Skin of body (tissue), 1 donor: ENCODE measurements at regions not wholly inside any gene's neighbourhood (a gene's known extent, or its start where the extent isn't known, plus 50 kb on each side); places are given as distances from the start of the nearest gene placed in this dataset.
"Not testable (repeated sequence)": the region's sequence is repeated elsewhere in the genome, so short reads cannot be mapped to it uniquely, and the experiment has no call there.

Experiments used
- DNase-seq: peaks from one replicate; lab custom pipeline; 2025; lab: John Stamatoyannopoulos, UW

DNA sequence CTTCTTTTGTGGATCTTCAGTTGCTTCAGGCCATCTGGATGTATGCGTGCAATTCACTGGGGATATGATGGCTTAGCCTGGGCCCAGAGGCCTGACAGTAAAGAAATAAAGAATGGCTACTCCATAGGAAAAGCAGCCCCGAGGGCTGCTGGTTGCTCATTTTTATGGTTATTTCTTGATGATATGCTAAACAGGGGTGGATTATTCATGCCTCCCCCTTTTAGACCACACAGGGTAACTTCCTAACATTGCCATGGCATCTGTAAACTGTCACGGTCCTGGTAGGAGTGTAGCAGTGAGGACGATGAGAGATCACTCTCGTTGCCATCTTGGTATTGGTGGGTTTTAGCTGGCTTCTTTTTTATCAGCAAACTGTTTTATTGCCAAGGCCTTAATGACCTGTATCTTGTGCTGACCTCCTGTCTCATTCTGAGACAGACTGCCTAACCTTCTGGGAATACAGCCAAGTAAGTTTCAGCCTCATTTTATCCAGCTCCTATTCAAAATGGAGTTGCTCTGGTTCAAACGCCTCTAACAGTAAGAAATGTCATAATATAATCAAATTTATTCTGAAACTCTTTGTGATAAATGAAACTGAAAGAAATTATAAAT lies 60.5 kb downstream of the DSEL start:
- no peak for DNase-seq

DNA sequence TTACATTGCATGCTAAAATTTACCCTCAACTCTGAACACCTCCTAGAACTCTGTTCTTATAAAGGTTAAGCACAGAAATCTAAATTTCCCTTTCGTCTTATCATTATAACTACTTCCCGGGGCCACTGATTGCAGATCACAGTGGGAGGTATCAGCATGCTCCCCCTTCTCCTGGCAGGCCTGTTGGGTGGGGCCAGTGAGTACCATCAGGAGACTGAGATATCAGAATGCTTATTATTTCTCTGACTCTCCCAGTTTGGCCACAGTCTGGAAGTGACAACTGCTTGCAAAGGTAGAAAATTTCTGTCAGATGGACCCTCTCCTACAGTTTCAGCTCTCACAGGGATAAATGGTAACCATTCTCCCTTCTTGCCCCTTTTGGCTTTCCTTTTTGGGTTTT lies 62.6 kb downstream of the DSEL start:
- DNase-seq: no peak

DNA sequence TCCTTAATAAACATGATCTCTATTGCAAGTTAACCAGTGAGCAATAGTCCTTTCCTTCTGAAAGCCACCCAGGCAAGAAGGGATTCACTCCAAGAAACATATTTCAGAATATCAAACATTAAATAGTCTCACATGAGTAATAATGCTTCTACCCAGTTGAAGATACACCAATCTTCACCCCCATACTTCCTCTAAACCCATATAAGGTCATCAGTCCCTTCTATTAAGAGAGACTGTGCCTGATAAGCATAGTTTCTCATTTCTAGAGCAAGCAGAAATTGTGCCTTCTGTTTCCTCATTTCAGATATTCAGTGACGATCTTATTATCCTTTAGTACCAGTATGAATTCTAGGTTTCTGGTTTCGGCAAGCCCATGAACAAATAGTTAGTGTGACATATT lies 64.6 kb downstream of the DSEL start:
- DNase-seq: no peak

DNA sequence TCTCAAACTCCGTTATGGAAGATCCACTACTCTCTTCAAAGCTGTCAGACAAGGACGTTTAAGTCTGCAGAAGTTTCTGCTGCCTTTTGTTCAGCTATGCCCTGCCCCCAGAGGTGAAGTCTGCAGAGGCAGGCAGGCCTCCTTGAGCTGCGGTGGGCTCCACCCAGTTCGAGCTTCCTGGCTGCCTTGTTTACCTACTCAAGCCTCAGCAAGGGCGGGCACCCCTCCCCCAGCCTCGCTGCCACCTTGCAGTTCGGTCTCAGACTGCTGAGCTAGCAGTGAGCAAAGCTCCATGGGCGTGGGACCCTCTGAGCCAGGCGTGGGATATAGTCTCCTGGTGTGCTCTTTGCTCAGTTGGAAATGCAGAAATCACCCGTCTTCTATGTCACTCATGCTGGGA lies 65.4 kb downstream of the DSEL start:
- not testable (repeated sequence) for DNase-seq

DNA sequence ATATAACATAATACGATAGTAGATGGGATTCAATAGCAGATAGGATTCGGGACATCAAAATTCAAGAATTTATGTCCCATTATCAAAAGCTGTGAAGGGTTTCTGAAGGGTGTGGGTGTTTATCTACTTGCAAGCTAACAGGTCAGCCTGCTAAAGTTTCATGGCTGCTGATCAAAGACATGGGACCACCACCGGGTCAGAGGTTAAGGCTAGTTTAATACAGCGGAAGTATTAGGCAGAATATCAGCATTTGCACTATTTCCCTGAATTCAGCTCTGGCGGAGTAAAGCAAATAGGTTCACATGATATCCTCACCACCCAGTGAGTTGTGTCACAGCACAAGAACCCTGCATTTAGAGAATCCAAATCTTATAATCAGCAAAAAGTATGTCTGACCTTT lies 82.5 kb downstream of the DSEL start:
- no peak for DNase-seq

DNA sequence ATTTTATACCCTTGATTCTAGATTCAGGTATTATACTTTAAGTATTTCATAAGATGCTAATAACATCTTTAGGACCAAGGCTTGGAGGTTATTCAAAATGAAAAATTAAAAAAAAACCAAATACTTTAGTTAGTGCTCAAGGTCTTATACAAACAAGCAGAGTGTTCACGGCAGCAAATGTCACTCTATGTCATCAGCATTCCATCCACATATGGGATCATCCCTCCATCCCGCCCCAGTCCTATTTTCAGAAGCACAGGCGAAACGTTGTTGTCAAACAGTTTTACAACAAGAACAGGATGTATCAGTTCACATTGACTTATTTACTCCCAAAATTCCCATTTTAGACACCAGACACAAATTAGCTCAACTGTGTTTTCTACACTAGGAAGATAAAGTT lies 83.7 kb downstream of the DSEL start:
- DNase-seq: no peak

DNA sequence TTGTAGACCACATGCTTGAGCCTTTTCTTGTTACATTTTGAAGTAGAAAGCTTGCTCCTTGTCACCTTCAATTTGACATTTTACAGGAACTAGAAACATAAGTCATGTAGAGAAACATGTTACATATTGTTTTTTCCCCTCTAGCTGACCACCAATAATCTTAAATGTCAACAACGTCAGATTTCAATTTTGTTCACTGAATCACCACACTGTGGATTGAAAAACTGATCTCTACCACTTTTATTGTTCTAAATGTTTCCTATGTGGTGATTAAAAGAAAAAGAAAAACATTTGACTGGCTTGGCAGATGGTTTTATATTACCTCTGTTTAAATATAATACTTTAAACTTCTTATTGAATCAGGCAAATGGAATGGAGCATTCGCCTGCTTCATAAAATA lies 87.7 kb downstream of the DSEL start:
- no peak for DNase-seq

DNA sequence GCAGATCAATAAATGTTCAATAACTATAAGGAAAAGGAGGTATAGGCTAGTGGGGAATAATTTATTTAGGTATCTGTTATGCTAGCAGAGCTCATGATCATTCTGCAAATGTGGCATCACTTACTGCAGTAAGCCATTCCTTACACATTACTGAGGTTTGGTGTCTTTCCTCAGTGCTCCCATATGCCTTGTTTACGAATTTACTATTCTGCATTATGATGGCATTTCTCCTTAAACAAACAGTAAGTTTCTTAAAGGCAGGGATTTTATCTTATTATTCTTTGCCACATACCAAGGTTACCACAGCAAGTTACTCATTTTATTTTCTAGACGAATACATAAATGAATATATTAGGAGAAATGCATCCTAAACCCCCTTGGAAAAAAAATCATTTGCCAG lies 88.4 kb downstream of the DSEL start:
- DNase-seq: peak; percentile 31

DNA sequence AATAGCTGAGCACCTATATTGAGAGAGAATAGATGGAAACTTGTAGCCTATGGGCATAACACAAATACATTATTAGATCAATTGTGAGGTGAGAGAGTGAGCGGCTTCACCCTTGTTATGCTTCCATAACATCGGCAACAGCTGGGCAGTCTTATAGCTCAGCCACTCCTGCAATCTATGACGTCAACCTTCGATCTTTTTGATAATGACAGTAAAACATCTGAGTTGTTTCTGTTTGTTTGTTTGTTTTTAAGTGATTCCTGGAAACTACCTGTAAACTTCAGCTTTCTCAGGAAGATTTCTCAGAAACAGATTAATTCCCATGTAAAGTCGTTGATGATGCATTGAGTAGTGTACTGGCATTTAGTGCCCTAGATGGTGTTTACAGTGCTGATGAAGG lies 90.0 kb downstream of the DSEL start:
- DNase-seq: no peak

DNA sequence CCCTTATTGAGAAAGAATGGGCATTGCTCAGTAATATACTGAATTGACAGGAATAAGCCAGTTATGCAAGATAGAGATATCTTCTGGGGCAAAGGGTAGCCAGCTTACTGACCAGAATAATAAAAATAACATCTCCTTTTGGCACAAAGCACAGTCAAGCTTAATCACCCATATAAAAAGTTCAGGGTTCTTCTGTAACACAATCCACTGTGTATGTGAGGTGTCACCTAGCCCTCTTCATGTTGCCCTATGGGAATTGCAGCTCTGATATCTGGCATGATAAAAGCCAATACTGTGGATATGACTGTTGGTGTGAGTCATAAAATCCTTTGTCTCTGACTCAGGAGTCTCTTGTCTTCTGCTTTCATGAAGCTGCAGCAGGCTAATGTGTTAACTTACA lies 90.8 kb downstream of the DSEL start:
- no peak for DNase-seq

DNA sequence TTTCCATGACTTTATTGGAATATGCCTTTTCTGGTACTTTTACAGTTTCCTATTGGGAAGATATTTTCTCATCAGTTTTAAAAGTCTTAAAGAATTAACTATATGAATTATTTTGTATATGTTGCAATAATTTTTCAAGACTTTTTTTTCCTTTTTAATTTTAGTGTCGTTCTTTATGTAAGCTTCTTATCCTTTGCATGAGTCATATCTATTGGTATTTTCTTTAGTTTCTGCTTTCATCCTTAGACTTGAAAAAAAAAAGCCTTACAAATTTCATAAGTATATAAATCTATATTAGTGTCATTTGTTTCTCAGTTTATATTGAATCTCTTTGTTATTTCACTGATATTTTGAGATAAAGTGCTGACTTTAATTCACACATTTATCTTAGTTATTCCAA lies 94.9 kb downstream of the DSEL start:
- DNase-seq: no peak

DNA sequence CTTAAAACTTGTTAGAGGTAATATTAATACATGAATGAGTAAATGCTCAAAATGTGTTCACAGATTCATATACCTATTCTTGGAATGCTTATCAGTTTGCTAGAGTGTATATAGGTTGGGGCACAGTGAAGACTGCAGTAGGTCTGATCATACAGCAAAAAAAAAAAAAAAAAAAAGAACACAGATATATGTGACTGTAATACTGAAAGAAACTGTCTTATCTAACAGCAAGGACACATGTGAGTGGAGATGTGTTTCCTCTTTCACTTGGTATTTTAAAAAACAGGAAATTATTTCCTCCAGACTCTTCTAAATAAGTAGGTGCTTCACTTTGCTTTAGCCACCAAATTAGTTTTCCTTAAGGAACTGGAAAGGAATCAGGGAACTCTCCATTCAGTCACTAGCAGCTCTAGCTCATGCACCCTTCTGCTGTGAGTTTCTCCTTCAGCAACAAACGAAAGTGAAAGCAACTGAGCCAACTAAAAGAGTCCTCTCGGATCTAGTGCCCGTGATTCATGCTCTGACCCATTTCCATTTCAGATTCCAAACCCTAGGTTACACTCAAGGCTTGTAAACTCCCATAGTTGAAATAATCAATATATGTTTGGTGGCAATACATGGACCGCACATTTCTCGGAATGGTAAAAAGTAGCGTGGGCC lies 98.5 kb downstream of the DSEL start:
- DNase-seq: no peak

DNA sequence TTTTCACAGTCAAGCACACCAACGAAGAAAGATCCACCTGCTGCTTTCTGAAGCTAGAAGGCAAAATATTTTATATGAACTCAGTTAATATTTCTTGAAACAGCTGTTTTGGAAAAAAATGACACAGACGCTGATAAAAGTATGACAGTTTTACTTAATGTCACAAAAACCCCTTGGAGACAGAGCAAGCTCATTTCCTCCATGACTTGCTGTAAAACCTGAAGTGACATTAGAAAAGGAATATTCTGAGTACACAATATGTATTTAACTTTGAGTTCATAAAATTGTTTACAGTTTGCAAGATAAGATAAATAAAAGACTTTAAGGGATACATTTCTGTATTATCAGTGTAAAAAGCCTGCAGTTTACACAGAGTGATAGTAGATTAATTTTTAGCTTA lies 105.4 kb downstream of the DSEL start:
- DNase-seq: no peak

DNA sequence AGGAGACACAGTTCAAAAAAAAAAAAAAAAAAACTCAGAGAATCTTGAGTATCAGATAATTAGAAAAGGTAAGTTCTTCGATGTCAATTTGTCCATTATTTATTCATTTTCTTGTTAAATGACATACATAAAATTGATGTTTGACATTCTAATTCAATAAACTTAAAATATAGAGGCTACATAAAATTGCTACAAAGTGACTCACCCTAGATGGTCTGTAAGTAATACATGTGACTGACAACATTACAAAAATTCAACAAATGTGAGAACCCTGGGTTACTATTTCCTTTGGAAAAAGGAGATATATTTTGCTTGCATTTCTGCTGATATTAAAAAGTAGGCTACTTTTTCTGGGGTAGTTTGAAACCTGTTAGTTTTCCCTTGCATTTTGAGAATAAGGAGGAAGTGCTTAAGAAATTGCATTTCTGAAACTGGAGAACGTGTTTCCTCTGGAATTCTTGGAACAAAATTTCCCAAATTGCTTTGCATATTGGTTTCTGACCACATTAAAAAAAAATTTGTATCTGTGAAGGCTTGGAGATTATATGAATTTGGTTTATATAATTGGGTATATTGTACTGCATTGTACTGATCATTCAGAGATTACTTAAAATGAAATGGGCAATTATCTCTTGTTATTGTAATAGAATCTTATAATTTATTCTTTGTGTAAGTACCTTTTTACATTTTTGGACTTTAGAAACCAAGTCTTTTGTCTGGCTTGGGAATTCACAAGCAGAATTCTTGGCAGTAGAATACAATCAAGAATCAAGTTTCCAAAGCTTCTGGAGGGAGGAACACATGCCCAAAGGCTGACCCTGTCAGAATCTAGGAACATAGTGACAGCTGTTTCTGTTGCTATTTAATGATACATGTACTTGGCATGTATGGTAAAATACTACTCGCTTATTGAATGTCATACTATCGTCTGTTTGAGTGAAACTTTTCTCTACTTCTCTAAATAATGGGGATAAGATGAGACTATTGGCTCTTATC lies 106.1 kb downstream of the DSEL start:
- no peak for DNase-seq

DNA sequence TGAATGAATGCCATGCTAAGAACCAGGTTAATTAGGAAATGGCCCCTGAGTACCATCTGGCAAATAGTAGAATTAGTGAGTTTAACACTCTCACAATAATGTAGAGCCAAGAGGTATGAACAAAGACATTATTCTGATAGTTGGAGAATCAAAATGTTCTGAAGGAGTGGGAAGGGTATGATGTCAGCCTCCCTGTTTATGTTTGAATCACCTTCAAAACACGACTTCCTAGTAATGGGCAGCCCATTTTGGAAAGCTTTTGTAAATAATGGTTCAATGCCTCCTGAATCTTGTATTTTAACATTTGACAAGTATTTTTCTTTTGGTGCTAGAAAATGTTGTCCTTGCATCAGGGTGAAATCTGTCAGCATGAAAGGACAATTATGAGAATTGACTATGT lies 108.3 kb downstream of the DSEL start:
- DNase-seq: no peak

DNA sequence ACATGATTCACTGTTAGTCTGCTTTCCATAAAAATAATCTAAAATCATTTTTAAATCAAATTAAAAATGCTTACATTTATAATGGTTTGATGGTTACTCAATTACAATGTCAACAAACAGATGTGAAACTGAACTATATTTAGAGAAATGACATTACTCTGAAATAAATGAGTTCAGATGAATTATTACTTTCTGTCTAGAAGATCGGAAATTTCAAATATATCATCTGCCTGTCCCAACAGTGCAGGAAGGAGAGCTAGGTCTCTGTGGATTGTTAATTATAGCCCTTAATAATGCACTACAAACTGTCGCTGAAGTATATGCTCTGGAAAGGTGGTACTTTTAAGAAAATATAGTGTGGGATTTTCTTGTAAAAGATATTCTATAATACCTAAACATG lies 109.8 kb downstream of the DSEL start:
- DNase-seq: no peak

DNA sequence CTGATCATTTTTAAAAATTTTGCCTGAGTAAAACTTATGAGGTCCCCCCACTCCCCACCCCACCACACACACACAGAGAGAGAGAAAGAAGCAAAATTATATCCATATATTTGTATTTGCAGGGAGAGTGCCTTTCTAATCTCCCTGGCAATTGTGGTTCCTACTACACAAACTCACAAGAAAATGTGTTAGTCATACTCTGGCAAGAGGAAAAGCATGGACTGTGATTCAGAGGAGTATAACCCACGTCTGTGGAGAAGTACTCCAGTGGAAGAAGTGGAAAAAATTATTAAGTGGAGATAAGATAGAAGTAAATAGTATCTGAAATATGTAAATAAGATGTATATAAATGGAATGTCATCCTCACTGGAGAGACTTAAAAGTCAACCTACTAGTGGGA lies 114.0 kb downstream of the DSEL start:
- DNase-seq: no peak

DNA sequence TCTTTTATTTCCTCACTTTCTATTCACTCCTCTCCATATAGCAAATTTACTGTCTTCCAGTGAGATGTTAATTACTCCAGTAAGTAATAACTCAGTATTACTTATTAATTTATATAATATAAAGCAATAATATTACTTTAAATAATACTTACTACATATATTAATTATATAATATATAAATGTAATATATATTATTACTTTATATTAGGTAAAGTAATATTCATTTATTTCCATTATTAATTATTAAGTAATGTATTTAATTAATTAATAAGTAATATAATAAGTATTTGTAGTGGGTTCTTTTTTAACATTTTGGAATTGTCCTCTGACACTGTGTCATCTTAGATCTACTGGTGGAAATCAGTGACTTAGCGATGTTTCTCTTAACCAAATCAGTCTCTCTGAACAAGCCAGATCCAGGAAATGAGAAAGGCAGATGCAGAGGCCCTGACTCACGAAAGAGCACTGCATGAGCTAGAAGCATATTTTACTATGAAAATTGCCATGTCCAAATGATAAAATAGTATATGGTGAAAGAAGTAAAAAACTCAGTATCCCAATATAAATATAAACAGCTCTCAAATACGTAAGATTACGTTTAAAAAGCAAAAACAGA lies 115.9 kb downstream of the DSEL start:
- no peak for DNase-seq

DNA sequence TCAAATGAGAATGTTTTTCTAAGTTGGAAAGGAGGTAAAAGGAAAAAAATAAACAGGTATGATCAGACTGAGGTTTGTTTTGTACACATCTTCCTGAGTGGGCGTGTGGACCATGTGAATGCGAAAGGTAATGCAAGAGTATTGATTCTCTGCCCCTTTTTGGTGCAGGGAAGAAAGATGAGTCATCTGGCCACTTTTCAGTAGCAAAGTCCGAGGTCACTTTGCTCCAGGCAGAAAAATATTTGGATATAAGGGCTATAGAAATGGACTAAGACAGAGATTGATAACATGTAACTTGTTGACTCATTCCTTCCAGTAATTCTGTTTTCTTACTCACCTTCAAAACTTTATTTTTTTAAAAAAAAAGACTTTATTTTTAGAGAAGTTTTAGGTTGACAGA lies 130.5 kb downstream of the DSEL start:
- DNase-seq: no peak

DNA sequence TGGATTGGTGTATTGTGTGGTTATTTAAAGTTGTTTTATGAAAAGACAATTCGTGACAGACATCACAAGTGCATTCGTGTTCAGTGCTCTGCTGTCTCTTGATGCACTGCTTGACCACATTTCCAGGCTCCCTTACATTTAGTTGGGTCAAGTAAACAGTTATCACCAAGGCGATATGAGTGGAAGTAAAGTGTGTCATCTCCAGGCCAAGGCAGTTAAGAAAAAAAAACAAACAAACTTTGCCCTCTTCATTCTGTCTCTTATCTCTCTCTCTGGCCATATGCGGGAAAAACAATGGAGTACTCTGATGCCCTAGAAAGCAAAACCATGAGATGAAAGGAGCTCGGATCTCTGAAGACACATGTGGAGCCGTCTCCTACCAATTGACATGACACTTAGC lies 131.1 kb downstream of the DSEL start:
- DNase-seq: no peak

DNA sequence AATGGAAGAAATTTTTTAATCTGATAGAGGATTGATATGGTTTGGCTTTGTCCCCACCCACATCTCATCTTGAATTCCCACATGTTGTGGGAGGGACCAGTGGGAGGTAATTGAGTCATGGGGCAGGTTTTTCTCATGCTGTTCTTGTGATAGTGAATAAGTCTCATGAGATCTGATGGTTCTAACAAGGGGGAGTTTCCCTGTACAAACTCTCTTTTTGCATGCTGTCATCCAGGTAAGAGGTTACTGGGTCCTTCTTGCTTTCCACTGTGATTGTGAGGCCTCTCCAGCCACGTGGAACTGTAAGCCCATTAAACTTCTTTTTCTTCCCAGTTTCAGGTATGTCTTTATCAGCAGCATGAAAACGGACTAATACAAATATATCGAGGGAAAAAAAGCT lies 132.5 kb downstream of the DSEL start:
- not testable (repeated sequence) for DNase-seq

DNA sequence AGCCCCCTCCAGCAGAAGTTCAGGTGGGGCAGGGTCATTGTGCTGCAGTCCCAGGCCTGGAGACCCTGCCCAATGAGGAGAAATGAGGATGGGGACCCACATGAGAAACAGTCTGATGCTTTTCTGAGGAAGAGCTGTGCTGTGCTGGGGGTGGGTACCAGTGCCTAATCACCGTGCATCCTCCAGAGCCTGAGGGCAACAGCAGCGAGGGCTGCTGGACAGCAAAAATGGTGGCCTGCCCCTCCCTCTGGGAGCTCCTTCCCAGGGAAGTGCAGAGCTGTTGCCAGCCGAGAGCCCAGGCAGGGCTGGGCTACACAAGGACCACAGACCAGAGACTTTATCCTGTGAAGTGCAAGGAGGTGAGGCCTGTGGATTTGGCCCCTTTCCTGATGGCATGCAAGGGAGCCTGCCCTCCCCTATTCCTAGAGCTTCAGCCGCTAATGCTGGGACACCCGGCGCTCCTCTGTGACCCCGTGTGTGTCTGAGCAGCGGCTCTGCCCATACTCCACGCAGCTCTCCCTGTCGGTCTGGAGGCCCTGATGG lies 134.8 kb downstream of the DSEL start:
- no peak for DNase-seq
